ENCODE measurements at regions not wholly inside any gene's neighbourhood (a gene's known extent, or its start where the extent isn't known, plus 50 kb on each side); places are given as distances from the start of the nearest gene placed in this dataset.
A peak's percentile ranks its signal among the peaks of the same experiment; 100 is the strongest.
"Not testable (repeated sequence)": the region's sequence is repeated elsewhere in the genome, so short reads cannot be mapped to it uniquely, and the experiment has no call there.

DNA sequence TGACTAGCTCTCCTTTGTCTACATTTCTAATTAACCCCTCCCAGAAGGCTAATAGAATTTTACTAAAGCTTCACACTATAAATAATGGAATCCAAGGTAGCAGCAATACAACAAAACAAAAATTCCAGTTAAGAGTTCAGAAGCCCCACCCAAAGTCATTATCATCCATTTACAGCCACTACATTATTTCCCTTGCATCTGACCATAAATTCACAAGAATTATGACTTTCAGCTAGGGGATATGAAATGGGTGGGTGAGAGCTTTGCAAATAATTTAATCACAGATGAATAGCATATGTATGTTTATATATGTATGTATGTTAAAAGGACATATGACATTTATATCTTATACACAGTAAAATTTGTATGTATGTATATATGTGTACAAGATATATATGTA, 65.3 kb upstream of the PTGDR start:
- no peak for DNase-seq (ENCODE audit: low read depth, low spot score)
- in situ Hi-C loops (cut with HindIII; ENCODE audit: low pct_unique_long_range_greater_than_20kb, low sequenced_read_pairs) = no loop called here

DNA sequence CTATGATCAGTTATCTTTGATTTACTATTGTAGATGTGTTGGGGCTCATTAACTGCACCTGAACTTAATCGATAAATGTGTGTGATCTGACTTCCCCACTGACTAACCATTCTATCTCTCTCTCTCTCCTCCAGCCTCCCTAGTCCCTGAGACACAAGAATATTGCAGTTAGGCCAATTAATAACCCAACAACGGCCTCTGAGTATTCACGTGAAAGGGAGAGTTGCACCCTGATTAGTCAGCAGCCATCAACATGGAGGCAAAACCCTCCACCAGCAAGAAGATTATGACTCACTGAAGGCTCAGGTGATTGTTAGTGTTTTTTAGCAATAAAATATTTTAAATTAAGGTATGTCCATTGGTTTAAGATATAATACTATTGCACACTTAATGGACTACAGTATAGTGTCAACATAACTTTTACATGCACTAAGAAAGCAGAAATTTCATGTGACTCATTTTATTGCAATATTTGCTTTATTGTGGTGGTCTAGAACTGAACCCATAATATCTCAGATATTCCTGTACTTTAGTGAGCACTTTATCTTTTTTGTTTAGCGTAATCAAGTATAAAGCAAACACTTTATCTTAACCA, 77.1 kb upstream of the PTGDR start:
- in situ Hi-C loops (cut with HindIII; ENCODE audit: low pct_unique_long_range_greater_than_20kb, low sequenced_read_pairs) = no loop called here
- no peak for DNase-seq (ENCODE audit: low read depth, low spot score)

DNA sequence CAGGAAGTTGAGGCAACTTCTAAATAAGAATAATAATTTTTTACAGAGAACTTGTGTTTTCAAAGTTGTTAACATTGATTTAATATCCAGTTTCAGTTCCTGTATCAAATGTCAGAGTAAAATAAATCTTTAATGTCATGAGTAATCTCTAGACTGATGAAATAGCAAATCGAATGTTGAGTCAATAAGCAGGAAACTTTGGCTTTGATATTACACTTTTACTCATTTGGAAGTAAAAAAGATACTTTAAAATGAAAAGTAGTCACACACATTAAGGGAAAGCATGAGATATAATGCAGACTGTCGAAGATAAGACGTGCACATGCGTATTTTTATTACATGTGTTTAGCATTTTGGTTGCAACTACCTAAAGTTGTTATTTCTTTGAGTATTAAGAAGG, 78.2 kb upstream of the PTGDR start:
- DNase-seq (ENCODE audit: low read depth, low spot score) = no peak
- in situ Hi-C loops (cut with HindIII; ENCODE audit: low pct_unique_long_range_greater_than_20kb, low sequenced_read_pairs) = no loop called here

DNA sequence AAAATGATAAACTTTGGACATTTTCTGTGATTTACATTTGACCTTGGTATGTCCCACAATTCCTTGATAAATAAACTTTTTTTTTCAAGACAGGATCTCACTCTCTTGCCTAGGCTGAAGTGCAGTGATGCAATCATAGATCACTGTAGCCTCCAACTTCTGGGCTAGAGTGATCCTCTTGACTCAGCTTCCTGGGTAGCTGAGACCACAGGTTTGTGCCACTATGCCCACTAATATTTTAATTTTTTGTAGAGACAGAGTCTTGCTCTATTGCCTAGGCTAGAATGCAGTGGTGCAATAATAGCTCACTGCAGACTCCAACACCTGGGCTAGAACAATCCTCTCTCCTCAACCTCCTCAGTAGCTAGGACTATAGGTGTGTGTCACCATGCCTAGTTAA, 79.1 kb upstream of the PTGDR start:
- in situ Hi-C loops (cut with HindIII; ENCODE audit: low pct_unique_long_range_greater_than_20kb, low sequenced_read_pairs) = no loop called here
- no peak for DNase-seq (ENCODE audit: low read depth, low spot score)

DNA sequence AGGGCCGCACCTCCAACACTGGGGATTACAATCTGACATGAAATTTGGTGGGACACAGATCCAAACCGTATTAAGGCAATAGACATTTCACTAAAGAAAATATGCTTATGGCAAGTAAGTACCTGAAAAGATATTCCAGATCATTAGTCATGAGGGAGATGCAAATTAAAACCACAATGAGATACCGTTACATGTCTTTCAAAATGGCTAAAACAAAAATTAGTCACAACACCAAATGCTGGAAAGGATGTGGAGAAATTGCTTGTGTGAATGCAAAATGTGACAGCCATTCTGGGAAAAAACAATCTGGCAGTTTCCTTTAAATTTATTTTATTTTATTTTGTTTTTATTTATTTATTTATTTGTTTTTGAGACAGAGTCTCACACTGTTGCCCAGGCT, 82.3 kb upstream of the PTGDR start:
- DNase-seq (ENCODE audit: low read depth, low spot score) = no peak
- in situ Hi-C loops (cut with HindIII; ENCODE audit: low pct_unique_long_range_greater_than_20kb, low sequenced_read_pairs) = no loop called here

DNA sequence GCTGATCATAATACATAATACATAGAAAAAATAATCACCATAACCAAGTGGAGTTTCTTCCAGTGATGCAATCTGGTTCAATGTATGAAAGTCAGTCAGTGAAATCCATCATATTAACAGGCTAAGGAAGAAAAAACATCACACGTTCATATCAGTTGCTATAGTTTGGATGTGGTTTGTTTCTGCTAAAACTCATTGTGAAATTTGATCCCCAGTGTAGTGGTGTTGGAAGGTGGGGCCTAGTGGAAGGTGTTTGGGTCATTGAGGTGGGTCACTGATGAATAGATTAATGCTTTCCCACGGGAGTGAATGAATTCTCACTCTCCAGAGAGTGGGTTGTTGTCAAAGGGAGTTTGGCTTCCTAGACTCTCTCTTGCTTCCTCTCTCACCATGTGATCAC, 84.6 kb upstream of the PTGDR start:
- in situ Hi-C loops (cut with HindIII; ENCODE audit: low pct_unique_long_range_greater_than_20kb, low sequenced_read_pairs) = no loop called here
- no peak for DNase-seq (ENCODE audit: low read depth, low spot score)

DNA sequence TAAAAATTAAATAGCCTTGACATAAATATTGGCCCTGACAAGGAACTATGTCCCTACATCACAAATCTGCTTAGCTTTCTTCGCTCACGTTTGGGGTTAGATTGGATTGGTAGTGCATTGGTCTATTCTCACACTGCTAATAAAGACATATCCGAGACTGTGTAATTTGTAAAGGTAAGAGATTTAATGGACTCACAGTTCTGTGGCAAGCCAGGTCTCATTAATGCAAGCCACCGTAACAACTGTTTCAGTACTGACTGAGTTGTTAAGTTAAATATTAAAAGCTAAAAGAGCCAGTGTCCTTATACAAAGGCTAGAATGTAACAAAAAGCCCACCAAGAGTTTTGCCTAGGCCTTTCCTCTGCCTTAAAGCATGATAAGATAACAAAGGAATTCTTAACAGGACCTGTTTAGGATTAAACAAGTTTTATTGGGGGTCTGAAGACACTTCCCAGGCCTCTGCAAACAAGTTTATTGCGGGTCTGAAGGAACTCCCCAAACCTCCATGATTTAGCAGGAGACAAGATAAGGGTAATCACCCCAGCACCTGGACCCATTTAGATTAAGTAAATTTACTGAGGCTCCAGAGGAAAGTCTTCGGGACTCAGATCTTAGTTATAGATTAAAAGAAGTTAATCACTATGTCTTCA, 88.2 kb upstream of the PTGDR start:
- in situ Hi-C loops (cut with HindIII; ENCODE audit: low pct_unique_long_range_greater_than_20kb, low sequenced_read_pairs) = no loop called here
- DNase-seq (ENCODE audit: low read depth, low spot score) = no peak

DNA sequence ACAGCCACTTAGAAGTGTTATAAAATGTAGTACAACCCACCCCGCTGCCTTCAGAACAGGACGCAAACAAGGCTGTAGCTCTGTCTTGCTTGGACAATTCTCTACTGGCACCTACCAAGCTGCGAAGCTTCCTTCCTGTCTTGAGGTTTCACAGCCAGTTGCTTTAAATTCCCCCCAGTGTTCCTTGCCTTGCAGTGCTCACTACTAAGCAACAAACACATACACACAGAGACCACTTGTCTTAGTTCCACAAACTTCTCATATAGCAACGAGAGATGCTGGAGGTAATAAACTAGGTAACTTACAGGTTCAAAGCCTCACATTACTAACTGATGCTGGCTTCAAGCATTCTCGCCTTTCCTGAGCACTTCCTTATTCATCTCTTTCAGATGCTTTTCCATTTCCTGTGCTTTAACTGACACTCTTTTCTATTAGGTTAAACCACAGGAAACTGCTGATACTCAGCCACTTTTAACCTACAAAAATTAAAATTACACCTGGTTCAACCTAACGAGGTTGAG, 91.5 kb upstream of the PTGDR start:
- no peak for DNase-seq (ENCODE audit: low read depth, low spot score)
- in situ Hi-C loops (cut with HindIII; ENCODE audit: low pct_unique_long_range_greater_than_20kb, low sequenced_read_pairs) = no loop called here

DNA sequence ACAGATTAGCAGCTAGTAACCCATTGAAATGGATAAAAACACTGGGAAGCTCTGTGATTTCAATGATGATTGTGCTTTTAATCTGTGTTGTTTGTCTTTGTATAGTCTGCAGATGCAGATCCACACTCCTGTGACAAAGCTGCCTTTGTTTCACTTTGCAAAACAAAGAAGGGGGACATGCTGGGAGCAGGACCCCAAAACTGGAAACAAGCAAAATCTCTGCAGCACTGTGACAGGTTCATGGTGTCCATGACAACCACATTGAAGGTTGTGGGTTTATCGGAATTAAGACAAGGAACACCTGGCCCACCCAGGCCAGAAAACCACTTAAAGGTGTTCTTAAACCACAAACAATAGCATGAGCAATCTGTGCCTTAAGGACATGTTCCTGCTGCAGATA, 95.6 kb upstream of the PTGDR start:
- in situ Hi-C loops (cut with HindIII; ENCODE audit: low pct_unique_long_range_greater_than_20kb, low sequenced_read_pairs); DNase-seq (ENCODE audit: low read depth, low spot score): not testable (repeated sequence)

DNA sequence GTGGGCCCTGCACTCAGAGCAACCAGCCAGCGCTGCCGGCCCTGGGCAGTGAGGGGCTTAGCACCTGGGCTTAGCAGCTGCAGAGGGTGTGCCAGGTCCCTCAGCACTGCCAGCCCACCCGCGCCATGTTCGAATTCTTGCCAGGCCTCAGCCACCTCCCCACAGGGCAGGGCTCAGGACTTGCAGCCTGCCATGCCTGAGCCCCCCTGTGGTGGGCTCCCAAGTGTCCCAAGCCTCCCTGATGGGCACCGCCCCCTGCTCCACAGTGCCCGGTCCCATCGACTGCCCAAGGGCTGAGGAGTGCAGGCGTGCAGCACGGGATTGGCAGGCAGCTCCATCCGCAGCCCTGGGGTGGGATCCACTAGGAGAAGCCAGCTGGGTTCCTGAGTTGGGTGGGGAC, 98.0 kb upstream of the NID2 start:
- no peak for DNase-seq (ENCODE audit: low read depth, low spot score)
- in situ Hi-C loops (cut with HindIII; ENCODE audit: low pct_unique_long_range_greater_than_20kb, low sequenced_read_pairs) = no loop called here

DNA sequence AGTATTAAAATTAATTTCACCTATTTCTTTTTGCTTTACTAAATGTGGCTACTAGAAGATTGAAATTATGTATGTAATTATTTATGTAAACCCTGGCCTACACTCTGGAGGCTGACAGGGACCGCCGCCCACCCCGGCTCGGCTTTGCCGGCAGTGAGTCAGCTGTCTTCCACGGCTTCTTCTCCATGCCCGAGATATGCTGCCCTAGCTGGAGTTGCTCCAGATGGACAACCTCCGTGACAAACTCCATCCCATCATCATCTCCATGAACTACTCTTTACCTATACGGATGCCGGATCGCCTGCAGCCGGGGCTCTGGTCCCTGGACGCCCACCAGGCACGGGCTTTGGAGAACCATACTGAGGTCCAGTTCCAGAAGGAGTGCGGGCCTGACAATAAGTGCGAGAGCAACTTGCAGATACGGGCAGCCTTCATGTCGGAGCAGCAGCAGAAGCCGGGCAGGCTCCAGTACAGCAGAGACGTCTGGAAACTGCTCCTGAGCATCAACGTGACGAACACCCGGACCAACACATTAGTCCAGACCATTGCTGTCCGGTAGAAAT, 86.9 kb upstream of the NID2 start:
- no peak for DNase-seq (ENCODE audit: low read depth, low spot score)
- in situ Hi-C loops (cut with HindIII; ENCODE audit: low pct_unique_long_range_greater_than_20kb, low sequenced_read_pairs) = no loop called here

DNA sequence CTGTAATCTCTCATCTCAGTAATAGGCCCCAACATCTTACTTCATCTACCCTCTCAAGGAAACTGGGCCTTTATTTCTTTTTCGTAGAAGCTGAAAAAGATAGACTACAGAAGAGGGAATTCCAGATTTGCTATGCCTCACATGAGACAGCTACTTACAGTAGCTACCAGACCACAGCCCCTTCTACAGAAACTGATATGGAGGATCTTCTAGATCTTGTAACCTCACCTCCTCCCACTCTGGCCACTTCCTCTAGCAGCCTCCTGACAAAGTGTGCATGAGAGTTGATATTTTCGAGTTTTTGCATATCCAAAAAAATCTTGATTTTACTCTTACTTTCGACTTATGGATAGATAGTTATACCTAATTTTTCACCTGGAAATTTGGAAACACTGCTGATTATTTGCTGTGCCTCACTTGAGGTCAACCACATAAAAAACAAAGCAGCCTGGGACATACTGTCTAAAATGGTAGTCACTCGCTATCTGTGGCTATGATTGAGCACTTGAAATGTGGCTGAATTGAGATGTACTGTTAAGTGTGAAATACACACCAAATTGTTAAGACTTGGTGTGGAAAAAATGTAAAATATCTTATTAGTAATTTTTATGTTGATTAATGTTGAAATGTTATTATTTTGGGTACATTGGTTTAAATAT, 86.3 kb upstream of the NID2 start:
- in situ Hi-C loops (cut with HindIII; ENCODE audit: low pct_unique_long_range_greater_than_20kb, low sequenced_read_pairs) = no loop called here
- DNase-seq (ENCODE audit: low read depth, low spot score) = no peak

DNA sequence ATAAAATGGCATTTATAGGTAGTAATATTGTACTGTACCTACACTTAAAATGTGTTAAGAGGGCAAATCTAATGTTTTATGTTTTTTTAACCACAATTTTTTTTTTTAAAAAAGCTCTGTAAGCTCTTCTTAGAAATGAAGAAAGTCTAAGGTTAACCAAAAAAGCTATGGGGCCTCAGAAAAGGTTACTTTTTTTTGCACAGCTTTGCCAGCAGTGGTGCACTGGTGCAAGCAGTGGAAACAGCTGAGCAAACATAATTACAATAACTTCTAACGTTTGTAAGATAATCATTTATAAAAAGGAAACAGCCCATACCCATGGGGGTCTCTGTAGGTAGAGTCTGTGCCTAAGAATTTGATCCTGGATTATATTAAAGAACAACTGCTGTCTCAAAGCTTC, 85.1 kb upstream of the NID2 start:
- in situ Hi-C loops (cut with HindIII; ENCODE audit: low pct_unique_long_range_greater_than_20kb, low sequenced_read_pairs) = no loop called here

DNA sequence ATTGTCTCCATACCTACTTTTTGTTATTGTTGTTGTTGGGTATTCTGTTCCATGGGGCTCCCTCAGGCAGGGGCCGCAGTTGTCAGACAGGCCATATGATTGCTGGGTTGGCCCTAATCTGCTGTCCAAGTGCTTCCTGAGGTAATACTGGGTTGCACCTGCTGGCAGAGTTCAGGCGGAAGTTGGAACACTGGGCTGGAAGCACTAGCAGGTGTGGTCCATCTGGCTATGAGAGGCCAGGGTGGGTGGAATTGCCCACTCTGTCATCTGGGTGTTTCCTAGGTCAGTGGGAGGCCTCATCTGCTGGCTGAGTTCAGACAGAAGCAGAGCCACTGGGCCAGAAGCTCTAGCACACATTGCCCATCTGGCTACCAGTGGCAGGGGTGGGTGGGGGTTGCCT, 81.3 kb upstream of the NID2 start:
- no peak for DNase-seq (ENCODE audit: low read depth, low spot score)
- in situ Hi-C loops (cut with HindIII; ENCODE audit: low pct_unique_long_range_greater_than_20kb, low sequenced_read_pairs) = no loop called here

More for the DNA sequence above, 85.1 kb upstream of the NID2 start:
- DNase-seq (ENCODE audit: low read depth, low spot score) = no peak

DNA sequence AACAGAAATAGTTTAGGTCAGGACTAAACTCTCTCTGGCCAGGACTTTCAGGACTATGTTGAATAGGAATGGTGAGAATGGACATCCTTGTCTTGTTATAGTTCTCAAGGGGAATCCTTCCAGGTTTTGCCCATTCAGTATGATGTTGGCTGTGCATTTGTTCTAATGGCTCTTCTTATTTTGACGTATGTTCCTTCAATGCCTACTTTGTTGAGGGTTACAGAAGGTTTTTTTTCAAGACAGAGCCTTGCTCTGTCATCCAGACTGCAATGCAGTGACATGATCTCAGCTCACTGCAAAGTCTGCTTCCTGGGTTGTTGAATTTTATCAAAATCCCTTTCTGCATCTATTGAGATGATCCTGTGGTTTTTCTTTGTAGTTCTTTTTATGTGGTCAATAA, 79.5 kb upstream of the NID2 start:
- in situ Hi-C loops (cut with HindIII; ENCODE audit: low pct_unique_long_range_greater_than_20kb, low sequenced_read_pairs) = no loop called here
- DNase-seq (ENCODE audit: low read depth, low spot score) = peak; percentile 93

DNA sequence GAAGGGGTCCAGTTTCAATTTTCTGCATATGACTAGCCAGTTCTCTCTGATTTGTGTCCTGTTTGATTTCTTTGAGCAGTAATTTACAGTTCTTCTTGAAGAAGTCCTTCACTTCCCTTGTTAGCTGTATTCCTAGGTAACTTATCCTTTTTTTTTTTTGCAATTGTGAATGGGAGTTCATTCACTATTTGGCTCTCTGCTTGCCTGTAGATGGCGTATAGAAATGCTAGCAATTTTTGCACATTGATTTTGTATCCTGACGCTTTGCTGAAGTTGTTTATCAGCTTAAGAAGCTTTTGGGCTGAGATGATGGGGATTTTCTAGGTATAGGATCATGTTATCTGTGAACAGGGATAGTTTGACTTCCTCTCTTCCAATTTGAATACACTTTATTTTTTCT, 77.6 kb upstream of the NID2 start:
- peak; percentile 34 for DNase-seq (ENCODE audit: low read depth, low spot score)
- in situ Hi-C loops (cut with HindIII; ENCODE audit: low pct_unique_long_range_greater_than_20kb, low sequenced_read_pairs) = no loop called here

DNA sequence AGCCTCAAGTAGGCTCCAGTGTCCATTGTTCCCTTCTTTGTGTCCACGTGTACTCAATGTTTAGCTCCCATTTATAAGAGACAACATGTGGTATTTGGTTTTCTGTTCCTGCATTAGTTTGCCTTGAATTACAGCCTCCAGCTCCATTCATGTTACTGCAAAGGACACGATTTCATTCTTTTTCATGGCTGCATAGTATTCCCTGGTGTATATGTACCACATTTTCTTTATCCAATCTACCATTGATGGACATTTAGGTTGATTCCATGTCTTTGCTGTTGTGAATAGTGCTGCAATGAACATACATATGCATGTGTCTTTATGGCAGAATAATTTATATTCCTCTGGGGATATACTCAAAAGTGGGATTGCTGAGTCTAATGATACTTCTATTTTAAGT, 75.2 kb upstream of the NID2 start:
- DNase-seq (ENCODE audit: low read depth, low spot score); in situ Hi-C loops (cut with HindIII; ENCODE audit: low pct_unique_long_range_greater_than_20kb, low sequenced_read_pairs): not testable (repeated sequence)

DNA sequence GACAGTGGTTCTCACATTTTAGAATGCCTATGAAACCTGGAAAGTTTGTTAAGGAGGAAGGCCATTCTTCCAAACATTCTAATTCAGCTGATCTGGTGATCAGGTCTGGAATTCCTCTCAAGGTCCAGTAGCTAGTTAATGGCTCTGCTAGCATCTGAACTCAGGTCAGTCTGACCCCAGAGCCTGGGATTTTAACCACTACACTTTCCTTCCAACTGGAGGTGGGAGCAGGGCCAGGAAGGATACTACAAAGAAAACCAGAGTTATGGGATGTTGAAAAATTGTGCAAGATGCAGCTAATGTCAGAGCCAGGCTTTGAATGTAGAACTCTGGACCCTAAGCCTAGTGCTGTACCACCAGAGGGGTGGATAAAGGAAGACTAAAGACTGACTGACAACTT, 73.6 kb upstream of the NID2 start:
- DNase-seq (ENCODE audit: low read depth, low spot score) = no peak
- in situ Hi-C loops (cut with HindIII; ENCODE audit: low pct_unique_long_range_greater_than_20kb, low sequenced_read_pairs) = no loop called here
